Lower lobe of right lung (tissue), 2 donors: ENCODE measurements at regions not wholly inside any gene's neighbourhood (a gene's known extent, or its start where the extent isn't known, plus 50 kb on each side); places are given as distances from the start of the nearest gene placed in this dataset.

ENCODE experiments used
- ATAC-seq, 2 donors: fragments of 200-7000 bp; cut with Tn5 transposase; one replicate each; pipeline ENCODE4 v1.9.1; 2020 to 2022; ENCODE audit warnings: mild to moderate bottlenecking in 2 of 2, moderate library complexity in 2 of 2
- DNase-seq: peaks from one replicate; pipeline ENCODE4 v3.0.0-alpha.2; 2020
- H3K27ac ChIP-seq: fragments of 200-600 bp; one replicate; pipeline ENCODE4 v1.8.0; 2022
- H3K27me3 ChIP-seq: fragments of 200-600 bp; one replicate; pipeline ENCODE4 v1.8.0; 2022; ENCODE audit warnings: low read depth
- H3K36me3 ChIP-seq: fragments of 200-600 bp; one replicate; pipeline ENCODE4 v1.8.0; 2022; ENCODE audit warnings: mild to moderate bottlenecking
- H3K4me1 ChIP-seq: fragments of 200-600 bp; one replicate; pipeline ENCODE4 v1.8.0; 2022
- H3K4me3 ChIP-seq: fragments of 200-600 bp; one replicate; pipeline ENCODE4 v1.8.0; 2022; ENCODE audit warnings: mild to moderate bottlenecking
- H3K9me3 ChIP-seq: fragments of 200-600 bp; one replicate; pipeline ENCODE4 v1.8.0; 2022
- CTCF ChIP-seq: fragments of 200-600 bp; IDR thresholded peaks from one replicate; pipeline ENCODE4 v1.8.0; 2022; ENCODE audit warnings: antibody characterized with exemption, mild to moderate bottlenecking
- intact Hi-C: fragments of 100-400 bp; cut with DNase I; formaldehyde crosslinking; loops from one replicate; pipeline ENCODE4 v1.11.0; 2022
- donor health status: DM: no; HTN: yes; CAD: no; lungs with severe emphysema.

- no peaks in the 10 kb centered on the region for H3K4me1 ChIP-seq
- H3K27me3 ChIP-seq, result no peaks in the 10 kb centered on the region
- TF ChIP-seq CTCF, result no peak
- no peak overlapping the region for H3K27ac ChIP-seq
- DNase-seq, result no peak
- ATAC-seq, result no peak
- H3K9me3 ChIP-seq, result no peaks in the 10 kb centered on the region
- intact Hi-C loops, result no loop called here
- H3K36me3 ChIP-seq, result no peaks in the 10 kb centered on the region
- no peak overlapping the region for H3K4me3 ChIP-seq
These were observed 99.2 kb upstream of the ZNF521 start for GRCh38 chr18:25451077-25451658.

- H3K27me3 ChIP-seq, result no peaks in the 10 kb centered on the region
- H3K9me3 ChIP-seq, result no peaks in the 10 kb centered on the region
- no peak overlapping the region for H3K4me3 ChIP-seq
- intact Hi-C loops, result no loop called here
- TF ChIP-seq CTCF, result no peak
- no peaks in the 10 kb centered on the region for H3K4me1 ChIP-seq
- H3K36me3 ChIP-seq, result no peaks in the 10 kb centered on the region
- no peak overlapping the region for H3K27ac ChIP-seq
- ATAC-seq (no peak), DNase-seq (no peak)
These were observed 97.1 kb upstream of the ZNF521 start for GRCh38 chr18:25449046-25449445.

DNA sequence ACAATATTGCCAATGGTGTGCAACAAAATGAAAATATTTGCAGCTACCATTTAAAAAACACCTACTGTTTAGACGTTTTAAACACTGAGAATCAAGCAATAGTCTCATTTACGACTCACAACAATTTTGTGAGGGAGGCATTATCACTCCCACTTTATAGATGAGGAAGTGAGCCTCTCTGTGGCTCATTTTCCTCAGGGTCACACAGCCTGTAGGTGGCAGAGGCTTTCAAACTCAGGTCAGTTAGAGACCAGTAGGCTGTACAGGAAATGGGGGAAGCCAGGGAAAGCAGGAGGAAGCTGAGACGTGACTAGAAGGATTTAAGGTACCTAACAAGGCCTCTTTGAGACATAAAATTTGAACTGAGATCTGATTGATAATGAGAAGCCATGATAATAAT lies 95.0 kb upstream of the ZNF521 start:
- intact Hi-C loops, result no loop called here
- no peak for TF ChIP-seq CTCF
- DNase-seq (no peak), ATAC-seq (no peak)
- H3K36me3 ChIP-seq, result no peaks in the 10 kb centered on the region
- H3K27ac ChIP-seq, result no peak overlapping the region
- H3K4me3 ChIP-seq, result no peak overlapping the region
- H3K9me3 ChIP-seq, result no peaks in the 10 kb centered on the region
- H3K4me1 ChIP-seq, result no peaks in the 10 kb centered on the region
- H3K27me3 ChIP-seq, result no peaks in the 10 kb centered on the region

- intact Hi-C loops, result no loop called here
- TF ChIP-seq CTCF, result no peak
- no peak for ATAC-seq
- no peaks in the 10 kb centered on the region for H3K4me1 ChIP-seq
- no peak for DNase-seq
- no peak overlapping the region for H3K27ac ChIP-seq
- H3K27me3 ChIP-seq, result no peaks in the 10 kb centered on the region
- H3K36me3 ChIP-seq, result no peaks in the 10 kb centered on the region
- no peak overlapping the region for H3K4me3 ChIP-seq
- H3K9me3 ChIP-seq, result no peaks in the 10 kb centered on the region
These were observed 93.5 kb upstream of the ZNF521 start for GRCh38 chr18:25445430-25445829.

- DNase-seq (no peak), ATAC-seq (no peak)
- TF ChIP-seq CTCF, result no peak
- Histone ChIP-seq H3K9me3 (no peaks in the 10 kb centered on the region), H3K4me3 (no peak overlapping the region), H3K4me1 (no peaks in the 10 kb centered on the region), H3K36me3 (no peaks in the 10 kb centered on the region), H3K27ac (no peak overlapping the region), H3K27me3 (no peaks in the 10 kb centered on the region)
- intact Hi-C loops, result no loop called here
These were observed 91.8 kb upstream of the ZNF521 start for GRCh38 chr18:25443776-25444175.
